H1 (cell line): ENCODE measurements at regions not wholly inside any gene's neighbourhood (a gene's known extent, or its start where the extent isn't known, plus 50 kb on each side); places are given as distances from the start of the nearest gene placed in this dataset.

Experiments used
- BRCA1 ChIP-seq: IDR thresholded peaks from 2 replicates; pipeline ENCODE4 v1.6.1; 2012; ENCODE audit warnings: low read depth, low read length, improper control_type of control experiment
- CHD2 ChIP-seq: IDR thresholded peaks from 2 replicates; pipeline ENCODE4 v1.6.1; 2012; ENCODE audit warnings: low read length, improper control_type of control experiment
- EZH2 ChIP-seq: fragments of 200-600 bp; sonication (generic); IDR thresholded peaks from 2 replicates; pipeline ENCODE4 v1.7.1; 2012; ENCODE audit warnings: low read depth, mild to moderate bottlenecking, moderate library complexity, low read length, inconsistent platforms; ENCODE audit not compliant: severe bottlenecking
- RFX5 ChIP-seq: IDR thresholded peaks from 2 replicates; pipeline ENCODE4 v1.6.1; 2011; ENCODE audit warnings: low read depth, low read length, improper control_type of control experiment, borderline replicate concordance
- SP1 ChIP-seq: IDR thresholded peaks from 2 replicates; pipeline ENCODE4 v1.6.1; 2011; ENCODE audit warnings: low read depth, low read length
- SRF ChIP-seq: IDR thresholded peaks from 2 replicates; pipeline ENCODE4 v1.6.1; 2011; ENCODE audit warnings: mild to moderate bottlenecking, low read depth, low read length, moderate library complexity
- SUZ12 ChIP-seq: fragments of 200-600 bp; sonication (generic); IDR thresholded peaks from 2 replicates; pipeline ENCODE4 v1.6.1; 2012; ENCODE audit warnings: mild to moderate bottlenecking, inconsistent platforms, low read length, moderate library complexity, mixed read lengths
- TF ChIP-seq, protein P1 (sequence below), 3 experiments: IDR thresholded peaks; 1 replicate in 2 of 3; 2 replicates in 1 of 3; pipeline versions ENCODE4 v1.5.1 to v1.6.1; 2011; ENCODE audit warnings: low read length in 3 of 3, mild to moderate bottlenecking in 3 of 3, inconsistent platforms in 2 of 3, low read depth in 1 of 3, moderate library complexity in 1 of 3; ENCODE audit not compliant: insufficient read depth in 1 of 3; ENCODE audit errors: control extremely low read depth in 1 of 3

DNA sequence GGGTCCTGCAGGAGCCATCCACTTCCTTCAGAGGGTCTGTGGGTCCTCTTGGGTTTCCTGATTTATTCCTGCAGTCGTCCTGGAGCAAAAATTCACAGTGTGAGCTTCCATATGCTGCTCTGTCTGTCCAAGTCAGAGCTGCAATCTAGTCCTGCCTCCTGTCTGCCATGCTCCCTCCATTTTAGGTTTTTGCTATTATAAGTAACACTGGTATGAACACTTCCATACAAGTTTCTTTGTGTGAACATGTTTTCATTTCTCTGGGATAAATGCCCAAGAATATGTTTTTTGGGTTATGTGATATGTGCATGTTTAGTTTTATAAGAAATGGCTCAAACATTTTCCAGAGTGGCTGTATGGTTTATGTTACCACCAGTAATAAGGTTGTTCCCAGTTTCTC, 188.1 kb downstream of the ACTR3B start:
- TF ChIP-seq BRCA1 (no peak), SRF (no peak), CHD2 (no peak), RFX5 (no peak), SUZ12 (no peak), SP1 (no peak), EZH2 (no peak)
- TF ChIP-seq, protein P1, sequence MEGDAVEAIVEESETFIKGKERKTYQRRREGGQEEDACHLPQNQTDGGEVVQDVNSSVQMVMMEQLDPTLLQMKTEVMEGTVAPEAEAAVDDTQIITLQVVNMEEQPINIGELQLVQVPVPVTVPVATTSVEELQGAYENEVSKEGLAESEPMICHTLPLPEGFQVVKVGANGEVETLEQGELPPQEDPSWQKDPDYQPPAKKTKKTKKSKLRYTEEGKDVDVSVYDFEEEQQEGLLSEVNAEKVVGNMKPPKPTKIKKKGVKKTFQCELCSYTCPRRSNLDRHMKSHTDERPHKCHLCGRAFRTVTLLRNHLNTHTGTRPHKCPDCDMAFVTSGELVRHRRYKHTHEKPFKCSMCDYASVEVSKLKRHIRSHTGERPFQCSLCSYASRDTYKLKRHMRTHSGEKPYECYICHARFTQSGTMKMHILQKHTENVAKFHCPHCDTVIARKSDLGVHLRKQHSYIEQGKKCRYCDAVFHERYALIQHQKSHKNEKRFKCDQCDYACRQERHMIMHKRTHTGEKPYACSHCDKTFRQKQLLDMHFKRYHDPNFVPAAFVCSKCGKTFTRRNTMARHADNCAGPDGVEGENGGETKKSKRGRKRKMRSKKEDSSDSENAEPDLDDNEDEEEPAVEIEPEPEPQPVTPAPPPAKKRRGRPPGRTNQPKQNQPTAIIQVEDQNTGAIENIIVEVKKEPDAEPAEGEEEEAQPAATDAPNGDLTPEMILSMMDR (IDR thresholded peaks at IDR 0.05; ENCODE audit: control extremely low read depth in 1 of 3, insufficient read depth in 1 of 3, low read depth in 1 of 3, low read length in 3 of 3): no peak
